ENCODE measurements at regions not wholly inside any gene's neighbourhood (a gene's known extent, or its start where the extent isn't known, plus 50 kb on each side); places are given as distances from the start of the nearest gene placed in this dataset.
"Not testable (repeated sequence)": the region's sequence is repeated elsewhere in the genome, so short reads cannot be mapped to it uniquely, and the experiment has no call there.

DNA sequence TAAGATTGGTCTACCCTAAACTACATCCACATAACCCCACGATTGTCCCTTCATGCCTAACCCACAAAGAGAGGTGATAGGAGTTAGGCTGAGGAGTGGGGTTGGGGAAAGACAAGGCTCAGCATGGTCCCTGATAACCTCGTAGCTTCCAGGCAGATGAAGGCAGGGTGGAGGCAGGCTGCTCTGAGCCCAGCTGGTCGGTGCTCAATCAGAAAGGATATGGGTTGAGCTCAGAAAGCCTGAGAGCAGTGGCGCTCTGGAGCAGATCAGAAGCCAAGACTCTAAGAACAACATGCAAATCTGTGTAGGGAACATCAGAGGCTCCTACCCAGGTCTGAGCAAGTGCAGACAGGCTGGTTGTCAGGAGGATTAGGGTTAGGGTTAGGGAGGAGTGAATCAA is 353.0 kb downstream of the GOLGA6L6 start:
- TF ChIP-seq, protein P1, sequence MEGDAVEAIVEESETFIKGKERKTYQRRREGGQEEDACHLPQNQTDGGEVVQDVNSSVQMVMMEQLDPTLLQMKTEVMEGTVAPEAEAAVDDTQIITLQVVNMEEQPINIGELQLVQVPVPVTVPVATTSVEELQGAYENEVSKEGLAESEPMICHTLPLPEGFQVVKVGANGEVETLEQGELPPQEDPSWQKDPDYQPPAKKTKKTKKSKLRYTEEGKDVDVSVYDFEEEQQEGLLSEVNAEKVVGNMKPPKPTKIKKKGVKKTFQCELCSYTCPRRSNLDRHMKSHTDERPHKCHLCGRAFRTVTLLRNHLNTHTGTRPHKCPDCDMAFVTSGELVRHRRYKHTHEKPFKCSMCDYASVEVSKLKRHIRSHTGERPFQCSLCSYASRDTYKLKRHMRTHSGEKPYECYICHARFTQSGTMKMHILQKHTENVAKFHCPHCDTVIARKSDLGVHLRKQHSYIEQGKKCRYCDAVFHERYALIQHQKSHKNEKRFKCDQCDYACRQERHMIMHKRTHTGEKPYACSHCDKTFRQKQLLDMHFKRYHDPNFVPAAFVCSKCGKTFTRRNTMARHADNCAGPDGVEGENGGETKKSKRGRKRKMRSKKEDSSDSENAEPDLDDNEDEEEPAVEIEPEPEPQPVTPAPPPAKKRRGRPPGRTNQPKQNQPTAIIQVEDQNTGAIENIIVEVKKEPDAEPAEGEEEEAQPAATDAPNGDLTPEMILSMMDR (IDR thresholded peaks at IDR 0.05 in 8 of 11, conservative IDR thresholded peaks at IDR 0.05 in 3 of 11) = not testable (repeated sequence)
- not testable (repeated sequence) for TF ChIP-seq POLR2A (IDR thresholded peaks at IDR 0.05)
